Neuronal stem cell (in vitro differentiated cells): ENCODE measurements at regions not wholly inside any gene's neighbourhood (a gene's known extent, or its start where the extent isn't known, plus 50 kb on each side); places are given as distances from the start of the nearest gene placed in this dataset.

ENCODE experiments used
- DNase-seq: peaks from one replicate; pipeline ENCODE4 v3.0.0-alpha.2; 2013; ENCODE audit warnings: low spot score
- H2AFZ ChIP-seq: one replicate; pipeline ENCODE4 v1.6.1; 2013; ENCODE audit warnings: mild to moderate bottlenecking, low read length, inconsistent platforms
- H2AK5ac ChIP-seq: 2 replicates; pipeline ENCODE4 v1.6.1; 2013; ENCODE audit warnings: low read depth, mild to moderate bottlenecking, inconsistent platforms, low read length, moderate library complexity, mixed read lengths
- H2BK120ac ChIP-seq: 2 replicates; pipeline ENCODE4 v1.6.1; 2013; ENCODE audit warnings: low read depth, mild to moderate bottlenecking, inconsistent platforms, low read length, moderate library complexity, mixed read lengths
- H2BK12ac ChIP-seq: one replicate; pipeline ENCODE4 v1.6.1; 2013; ENCODE audit warnings: low read length, inconsistent platforms
- H2BK15ac ChIP-seq: 2 replicates; pipeline ENCODE4 v1.6.1; 2013; ENCODE audit warnings: mild to moderate bottlenecking, low read length, inconsistent platforms, mixed read lengths
- H2BK5ac ChIP-seq: one replicate; pipeline ENCODE4 v1.6.1; 2013; ENCODE audit warnings: inconsistent platforms, mild to moderate bottlenecking, low read length, moderate library complexity
- H3K14ac ChIP-seq: one replicate; pipeline ENCODE4 v1.6.1; 2013; ENCODE audit warnings: low read length, inconsistent platforms
- H3K18ac ChIP-seq: 2 replicates; pipeline ENCODE4 v1.6.1; 2013; ENCODE audit warnings: low read length, inconsistent platforms
- H3K23ac ChIP-seq: 2 replicates; pipeline ENCODE4 v1.6.1; 2013; ENCODE audit warnings: low read depth, mild to moderate bottlenecking, mixed read lengths, low read length, inconsistent platforms; ENCODE audit not compliant: poor library complexity
- H3K27ac ChIP-seq: replicated peaks from 3 replicates; pipeline ENCODE4 v1.5.1; 2013; ENCODE audit warnings: low read length, inconsistent platforms
- H3K27me3 ChIP-seq, 3 experiments: 2 replicates each; pipeline ENCODE4 v1.6.1; 2013; ENCODE audit warnings: low read length in 3 of 3, mild to moderate bottlenecking in 2 of 3, inconsistent platforms in 1 of 3, low read depth in 1 of 3, mixed read lengths in 1 of 3, moderate library complexity in 1 of 3; ENCODE audit not compliant: control insufficient read depth in 3 of 3, insufficient read depth in 3 of 3
- H3K36me3 ChIP-seq, 2 donors: replicated peaks in 1 of 2; 2 replicates each; pipeline ENCODE4 v1.6.1; 2013; ENCODE audit warnings: low read length in 2 of 2; ENCODE audit not compliant: control insufficient read depth in 2 of 2, insufficient read depth in 2 of 2
- H3K4ac ChIP-seq: 2 replicates; pipeline ENCODE4 v1.6.1; 2013; ENCODE audit warnings: inconsistent platforms, mild to moderate bottlenecking, low read length, moderate library complexity
- H3K4me1 ChIP-seq, 2 donors: 1 replicate in 1 of 2; 2 replicates in 1 of 2; pipeline ENCODE4 v1.6.1; 2013; ENCODE audit warnings: low read length in 2 of 2, low read depth in 1 of 2; ENCODE audit not compliant: control insufficient read depth in 2 of 2, insufficient read depth in 1 of 2
- H3K4me2 ChIP-seq: one replicate; pipeline ENCODE4 v1.6.1; 2013; ENCODE audit warnings: mild to moderate bottlenecking, low read length, inconsistent platforms; ENCODE audit not compliant: insufficient read depth, poor library complexity, severe bottlenecking
- H3K4me3 ChIP-seq, 2 donors: 2 replicates each; pipeline ENCODE4 v1.5.1; 2013; ENCODE audit warnings: low read length in 2 of 2, mild to moderate bottlenecking in 2 of 2, inconsistent platforms in 1 of 2, moderate library complexity in 1 of 2
- H3K79me1 ChIP-seq: one replicate; pipeline ENCODE4 v1.6.1; 2013; ENCODE audit warnings: low read depth, mild to moderate bottlenecking, inconsistent platforms, low read length, moderate library complexity
- H3K9ac ChIP-seq: one replicate; pipeline ENCODE4 v1.6.1; 2013; ENCODE audit warnings: mild to moderate bottlenecking, low read depth, low read length, inconsistent platforms; ENCODE audit not compliant: poor library complexity
- H3K9me3 ChIP-seq, 2 donors: replicated peaks in 1 of 2; 2 replicates each; pipeline versions ENCODE3 to v1.6.1; 2013; ENCODE audit warnings: low read length in 2 of 2, mild to moderate bottlenecking in 2 of 2, inconsistent platforms in 1 of 2, low read depth in 1 of 2, mixed read lengths in 1 of 2, moderate library complexity in 1 of 2; ENCODE audit not compliant: control insufficient read depth in 2 of 2, insufficient read depth in 1 of 2
- H4K8ac ChIP-seq: one replicate; pipeline ENCODE4 v1.6.1; 2013; ENCODE audit warnings: low read depth, mild to moderate bottlenecking, inconsistent platforms, low read length, moderate library complexity
- H4K91ac ChIP-seq: one replicate; pipeline ENCODE4 v1.6.1; 2013; ENCODE audit warnings: low read length, low read depth, mild to moderate bottlenecking, inconsistent platforms; ENCODE audit not compliant: poor library complexity
- WGBS, 2 donors: extraction: QIAGEN DNeasy Blood & Tissue Kit; methylation state at CpG; one replicate each; pipeline ENCODE4 v1.1.7; 2013; ENCODE audit warnings: missing lambda C conversion rate in 2 of 2, mixed read lengths in 1 of 2; ENCODE audit not compliant: insufficient read length in 2 of 2, insufficient replicate concordance in 1 of 2; ENCODE audit errors: extremely low coverage in 2 of 2; 5-methylcytosine and 5-hydroxymethylcytosine counted together

DNA sequence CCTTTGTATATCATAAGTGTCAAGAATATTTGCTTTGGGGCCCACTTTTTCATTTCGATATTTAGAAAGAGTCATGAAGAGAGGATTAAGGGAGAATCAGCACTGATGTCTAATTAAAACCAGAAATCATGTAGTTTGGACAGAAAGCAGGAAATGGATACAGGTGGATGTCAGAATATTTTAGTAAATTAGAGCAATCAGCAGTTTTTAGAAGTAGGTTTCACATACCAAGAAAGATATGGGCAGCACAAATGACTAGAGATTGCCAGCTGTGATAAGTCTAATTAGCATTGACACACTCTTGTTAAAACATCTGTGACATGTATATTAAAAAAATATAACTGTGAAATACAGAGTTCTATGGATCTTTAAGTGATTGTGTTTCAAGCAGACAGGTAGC is 180.8 kb upstream of the POM121L12 start:
- Histone ChIP-seq H2BK5ac (no peak overlapping the region), H4K8ac (no peak overlapping the region), H2BK120ac (no peak overlapping the region), H2BK15ac (no peak overlapping the region), H3K36me3 (no peaks in the 10 kb centered on the region), H2AFZ (no peak overlapping the region), H3K9ac (no peak overlapping the region), H3K27me3 (no peaks in the 10 kb centered on the region), H3K18ac (no peak overlapping the region), H3K14ac (no peak overlapping the region), H3K4me1 (no peaks in the 10 kb centered on the region), H4K91ac (no peak overlapping the region), H3K4ac (no peak overlapping the region), H3K23ac (no peak overlapping the region), H3K4me2 (no peak overlapping the region), H3K4me3 (no peak overlapping the region), H3K27ac (no peak overlapping the region), H2AK5ac (no peak overlapping the region), H3K79me1 (no peaks in the 10 kb centered on the region), H3K9me3 (no peaks in the 10 kb centered on the region), H2BK12ac (no peak overlapping the region)
- WGBS, 2 donors = no CpG with 5 or more reads among the region's 1 CpG
- no peak for DNase-seq

DNA sequence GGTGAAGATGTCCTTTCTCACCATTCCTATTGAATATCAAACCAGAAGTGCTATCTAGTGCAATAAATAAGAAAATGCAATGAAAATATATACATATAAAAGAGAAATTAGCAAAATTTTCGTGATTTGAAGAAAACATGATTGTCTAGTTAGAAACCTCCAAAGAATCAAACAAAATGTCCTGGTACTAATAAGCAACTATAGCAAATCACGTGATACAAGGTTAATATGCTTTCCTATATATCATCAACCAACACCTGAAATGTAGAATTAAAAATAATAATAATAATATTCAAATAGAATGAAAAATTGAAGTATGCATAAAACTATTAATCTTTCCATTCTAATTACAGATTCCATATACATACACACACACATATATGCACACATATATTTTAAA is 183.9 kb upstream of the POM121L12 start:
- no CpG with 5 or more reads among the region's 2 CpGs for WGBS, 2 donors
- H3K36me3 ChIP-seq = no peaks in the 10 kb centered on the region
- H3K4me3 ChIP-seq = no peak overlapping the region
- no peaks in the 10 kb centered on the region for H3K27me3 ChIP-seq
- no peak overlapping the region for H3K9ac ChIP-seq
- no peak overlapping the region for H3K27ac ChIP-seq
- no peak overlapping the region for H2AK5ac ChIP-seq
- no peak overlapping the region for H3K4me2 ChIP-seq
- H4K91ac ChIP-seq = no peak overlapping the region
- no peaks in the 10 kb centered on the region for H3K4me1 ChIP-seq
- H3K14ac ChIP-seq = no peak overlapping the region
- H4K8ac ChIP-seq = no peak overlapping the region
- H3K18ac ChIP-seq = no peak overlapping the region
- no peaks in the 10 kb centered on the region for H3K9me3 ChIP-seq
- no peak for DNase-seq
- no peak overlapping the region for H2AFZ ChIP-seq
- no peak overlapping the region for H3K23ac ChIP-seq
- H3K4ac ChIP-seq = no peak overlapping the region
- H2BK5ac ChIP-seq = no peak overlapping the region
- H2BK12ac ChIP-seq = no peak overlapping the region
- H2BK120ac ChIP-seq = no peak overlapping the region
- no peak overlapping the region for H2BK15ac ChIP-seq
- H3K79me1 ChIP-seq = no peaks in the 10 kb centered on the region

DNA sequence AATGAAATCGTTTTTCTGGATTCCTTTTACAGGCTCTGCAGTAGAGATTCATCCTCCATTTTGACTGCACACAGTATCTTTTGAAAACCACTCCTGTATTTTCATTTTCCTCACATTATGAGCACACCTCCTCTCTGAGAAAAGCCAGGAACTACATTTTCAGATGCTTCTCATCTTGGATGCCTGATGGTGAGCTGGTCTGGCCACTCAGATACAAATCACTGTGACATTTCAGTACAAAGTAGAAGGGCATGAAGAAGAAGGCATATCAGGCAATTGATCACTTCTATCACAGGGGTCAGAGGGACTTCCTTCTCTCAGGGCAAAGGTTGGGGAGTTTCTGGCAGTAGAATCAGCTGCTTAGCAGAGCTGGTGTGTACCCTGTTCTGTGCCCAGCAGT is 192.0 kb upstream of the POM121L12 start:
- no peak overlapping the region for H4K8ac ChIP-seq
- H3K79me1 ChIP-seq = peaks cover 1% of the 10 kb centered on the region
- H2AK5ac ChIP-seq = no peak overlapping the region
- no peaks in the 10 kb centered on the region for H3K36me3 ChIP-seq
- H3K14ac ChIP-seq = no peak overlapping the region
- no peaks in the 10 kb centered on the region for H3K27me3 ChIP-seq
- no peak for DNase-seq
- peak overlapping the region; percentile 83 for H2AFZ ChIP-seq
- no peak overlapping the region for H2BK120ac ChIP-seq
- no peak overlapping the region for H3K23ac ChIP-seq
- H3K4ac ChIP-seq = no peak overlapping the region
- H4K91ac ChIP-seq = no peak overlapping the region
- H2BK5ac ChIP-seq = no peak overlapping the region
- no peaks in the 10 kb centered on the region for H3K9me3 ChIP-seq
- H3K4me2 ChIP-seq = no peak overlapping the region
- H2BK15ac ChIP-seq = no peak overlapping the region
- no peak overlapping the region for H3K18ac ChIP-seq
- H3K27ac ChIP-seq = no peak overlapping the region
- no CpG with 5 or more reads among the region's 1 CpG for WGBS, 2 donors
- H3K4me3 ChIP-seq = no peak overlapping the region
- no peak overlapping the region for H2BK12ac ChIP-seq
- peaks cover 3 to 12% of the 10 kb centered on the region in 2 donors for H3K4me1 ChIP-seq
- H3K9ac ChIP-seq = no peak overlapping the region

DNA sequence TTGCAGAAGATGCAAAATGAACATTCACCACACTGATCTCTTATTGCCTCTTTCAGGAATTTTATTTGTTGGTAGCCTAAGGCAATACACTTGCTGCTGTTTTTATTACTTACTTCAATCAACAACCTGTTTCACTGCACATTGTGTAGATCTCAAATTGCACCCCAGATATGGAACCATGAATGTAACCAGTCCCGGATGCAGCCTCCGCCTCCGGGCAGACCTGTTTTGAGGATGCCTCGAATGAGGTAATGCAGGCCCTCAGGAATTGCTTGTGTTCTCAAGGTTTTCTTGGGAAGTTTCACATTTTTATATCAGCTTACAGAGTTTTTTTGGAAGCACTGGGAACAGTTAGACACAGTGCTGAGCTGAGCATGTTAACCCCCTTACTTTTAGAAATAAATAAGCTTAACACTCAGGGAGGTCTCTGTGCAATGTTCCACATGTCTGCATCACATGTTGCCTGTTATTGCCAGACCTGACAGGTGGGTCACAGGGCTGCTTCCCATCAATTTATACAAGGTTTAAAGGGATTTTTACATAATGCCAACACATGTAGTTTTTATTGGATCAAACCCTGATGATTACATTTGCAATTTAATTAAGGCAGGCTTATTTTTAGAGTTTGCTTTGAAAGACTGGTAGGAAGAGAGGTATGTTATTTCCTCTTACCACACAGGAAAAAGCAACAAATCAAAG is 193.1 kb upstream of the POM121L12 start:
- no peak overlapping the region for H3K4me2 ChIP-seq
- H2BK120ac ChIP-seq = no peak overlapping the region
- no peak overlapping the region for H4K8ac ChIP-seq
- H2BK5ac ChIP-seq = no peak overlapping the region
- H3K23ac ChIP-seq = no peak overlapping the region
- H3K27me3 ChIP-seq = no peaks in the 10 kb centered on the region
- no peaks in the 10 kb centered on the region for H3K36me3 ChIP-seq
- no peaks in the 10 kb centered on the region for H3K9me3 ChIP-seq
- H4K91ac ChIP-seq = no peak overlapping the region
- no CpG with 5 or more reads among the region's 4 CpGs for WGBS, 2 donors
- H3K4me3 ChIP-seq = no peak overlapping the region
- no peak overlapping the region for H2BK15ac ChIP-seq
- H3K27ac ChIP-seq = no peak overlapping the region
- H3K4ac ChIP-seq = no peak overlapping the region
- peaks cover 3 to 12% of the 10 kb centered on the region in 2 donors for H3K4me1 ChIP-seq
- H3K18ac ChIP-seq = no peak overlapping the region
- H2AFZ ChIP-seq = peak overlapping the region; percentile 83
- H2AK5ac ChIP-seq = no peak overlapping the region
- H3K79me1 ChIP-seq = peaks cover 1% of the 10 kb centered on the region
- no peak overlapping the region for H2BK12ac ChIP-seq
- no peak for DNase-seq
- H3K9ac ChIP-seq = no peak overlapping the region
- H3K14ac ChIP-seq = no peak overlapping the region
